ENCODE measurements at regions not wholly inside any gene's neighbourhood (a gene's known extent, or its start where the extent isn't known, plus 50 kb on each side); places are given as distances from the start of the nearest gene placed in this dataset.

Small RNA genes lying in the stretch of these regions (small RNA-seq; reads per million reads assigned to genes)
- 0.98 to 5.5 (median 1.9) reads per million in 3 experiments for gene RF00096 (ENCODE audit: insufficient read depth in 2 of 3, insufficient read length in 3 of 3, low read depth in 2 of 3, low replicate concordance in 1 of 3)

Data from HepG2 (cell line).